HEK293T (cell line): ENCODE measurements at regions not wholly inside any gene's neighbourhood (a gene's known extent, or its start where the extent isn't known, plus 50 kb on each side); places are given as distances from the start of the nearest gene placed in this dataset.

ENCODE experiments used
- ARNT ChIP-seq: fragments of 450-650 bp; IDR thresholded peaks from 2 replicates; pipeline ENCODE4 v1.6.1; 2017; ENCODE audit warnings: mild to moderate bottlenecking
- FOXA1 ChIP-seq: fragments of 450-650 bp; IDR thresholded peaks from 2 replicates; pipeline ENCODE4 v1.6.1; 2016; ENCODE audit warnings: mild to moderate bottlenecking
- FOXK2 ChIP-seq: fragments of 450-650 bp; IDR thresholded peaks from 2 replicates; pipeline ENCODE4 v1.6.1; 2016; ENCODE audit warnings: mild to moderate bottlenecking
- FOXM1 ChIP-seq: fragments of 450-650 bp; IDR thresholded peaks from 2 replicates; pipeline ENCODE4 v1.6.1; 2017; ENCODE audit warnings: mild to moderate bottlenecking, borderline replicate concordance
- HDGF ChIP-seq: fragments of 450-650 bp; IDR thresholded peaks from 2 replicates; pipeline ENCODE4 v1.6.1; 2017; ENCODE audit warnings: antibody characterized with exemption, borderline replicate concordance
- L3MBTL2 ChIP-seq: fragments of 450-650 bp; conservative IDR thresholded peaks from 2 replicates; pipeline ENCODE4 v1.6.1; 2016; ENCODE audit warnings: mild to moderate bottlenecking
- SP1 ChIP-seq: fragments of 450-650 bp; IDR thresholded peaks from 2 replicates; pipeline ENCODE4 v1.6.1; 2017
- TARDBP ChIP-seq: fragments of 450-650 bp; IDR thresholded peaks from 2 replicates; pipeline ENCODE4 v1.6.1; 2016

GRCh38 chr3:62926494-62926893 is 51.3 kb upstream of the CADPS start:
- TF ChIP-seq HDGF (no peak), FOXA1 (no peak), FOXK2 (no peak), SP1 (no peak), ARNT (no peak), L3MBTL2 (no peak), FOXM1 (no peak), TARDBP (no peak)
